ENCODE measurements at regions not wholly inside any gene's neighbourhood (a gene's known extent, or its start where the extent isn't known, plus 50 kb on each side); places are given as distances from the start of the nearest gene placed in this dataset.

DNA sequence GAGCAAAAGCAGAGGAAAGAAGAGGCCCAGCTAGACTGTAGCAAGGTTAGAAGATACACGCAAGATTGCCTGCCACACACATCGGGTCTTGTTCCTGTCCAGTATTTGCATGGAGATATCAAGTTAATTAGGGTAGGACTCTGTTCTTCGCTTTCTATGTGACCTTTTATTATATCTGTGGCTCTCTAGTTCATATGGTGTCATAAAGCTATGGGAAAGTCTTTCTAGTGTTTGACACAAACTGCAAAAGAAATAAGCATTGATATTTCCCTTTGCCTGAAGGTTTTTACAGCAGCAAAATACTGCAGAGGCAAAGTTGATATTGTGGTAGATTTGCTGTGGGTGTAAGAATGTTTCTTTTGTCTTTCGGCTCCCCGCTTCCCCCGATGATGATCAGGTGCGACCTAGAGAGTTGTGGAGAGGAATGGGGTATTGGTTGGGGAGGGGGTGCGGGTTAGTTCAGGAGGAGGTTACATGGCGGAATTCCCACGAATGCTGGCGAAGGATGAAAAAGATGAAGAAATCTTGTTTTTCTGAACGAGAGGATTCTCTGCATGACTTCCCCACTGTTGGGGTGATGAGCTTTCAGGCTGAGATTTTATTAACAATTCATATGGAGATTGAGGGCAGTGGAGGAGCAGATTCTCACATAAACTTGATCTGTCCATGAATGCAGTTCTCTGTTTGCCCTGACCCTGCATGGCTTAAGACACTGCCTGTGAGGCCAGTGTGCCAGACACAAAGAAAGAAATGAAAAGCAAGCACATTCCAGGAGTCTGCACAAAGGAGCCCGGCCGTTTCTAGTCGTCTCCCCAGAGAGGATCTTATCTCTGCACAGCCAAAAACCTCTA, 550.2 kb downstream of the USP25 start:
- in situ Hi-C loops (cut with MboI; ENCODE audit: low pct_unique_long_range_greater_than_20kb, low sequenced_read_pairs, unreplicated experiment), result no loop called here
- no peak for DNase-seq (ENCODE audit: low spot score)
- TF ChIP-seq, protein P1, sequence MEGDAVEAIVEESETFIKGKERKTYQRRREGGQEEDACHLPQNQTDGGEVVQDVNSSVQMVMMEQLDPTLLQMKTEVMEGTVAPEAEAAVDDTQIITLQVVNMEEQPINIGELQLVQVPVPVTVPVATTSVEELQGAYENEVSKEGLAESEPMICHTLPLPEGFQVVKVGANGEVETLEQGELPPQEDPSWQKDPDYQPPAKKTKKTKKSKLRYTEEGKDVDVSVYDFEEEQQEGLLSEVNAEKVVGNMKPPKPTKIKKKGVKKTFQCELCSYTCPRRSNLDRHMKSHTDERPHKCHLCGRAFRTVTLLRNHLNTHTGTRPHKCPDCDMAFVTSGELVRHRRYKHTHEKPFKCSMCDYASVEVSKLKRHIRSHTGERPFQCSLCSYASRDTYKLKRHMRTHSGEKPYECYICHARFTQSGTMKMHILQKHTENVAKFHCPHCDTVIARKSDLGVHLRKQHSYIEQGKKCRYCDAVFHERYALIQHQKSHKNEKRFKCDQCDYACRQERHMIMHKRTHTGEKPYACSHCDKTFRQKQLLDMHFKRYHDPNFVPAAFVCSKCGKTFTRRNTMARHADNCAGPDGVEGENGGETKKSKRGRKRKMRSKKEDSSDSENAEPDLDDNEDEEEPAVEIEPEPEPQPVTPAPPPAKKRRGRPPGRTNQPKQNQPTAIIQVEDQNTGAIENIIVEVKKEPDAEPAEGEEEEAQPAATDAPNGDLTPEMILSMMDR (IDR thresholded peaks at IDR 0.05; ENCODE audit: extremely low read depth, insufficient read depth, missing control alignments), result no peak

DNA sequence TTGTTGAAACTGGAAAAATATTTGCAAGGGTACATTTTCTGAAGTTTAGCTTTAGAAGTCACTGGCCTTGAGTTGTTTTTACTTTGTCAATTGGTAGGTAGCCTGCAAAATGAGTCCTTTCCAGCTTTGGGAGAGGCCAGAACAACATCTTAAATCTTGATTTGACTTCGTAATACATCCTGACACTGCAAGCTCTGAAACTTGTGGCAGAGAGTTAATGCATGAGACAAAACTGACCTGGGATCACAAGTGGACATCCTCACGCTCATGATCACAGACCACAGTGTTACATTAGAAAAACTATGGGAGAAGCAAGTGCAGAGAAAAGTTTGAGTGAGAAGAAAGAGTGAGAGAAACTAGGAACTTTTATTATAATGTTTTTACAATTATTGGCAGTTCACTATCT, 550.9 kb downstream of the USP25 start:
- no peak for DNase-seq (ENCODE audit: low spot score)
- TF ChIP-seq, protein P1 (IDR thresholded peaks at IDR 0.05; ENCODE audit: extremely low read depth, insufficient read depth, missing control alignments), result no peak
- in situ Hi-C loops (cut with MboI; ENCODE audit: low pct_unique_long_range_greater_than_20kb, low sequenced_read_pairs, unreplicated experiment), result no loop called here

DNA sequence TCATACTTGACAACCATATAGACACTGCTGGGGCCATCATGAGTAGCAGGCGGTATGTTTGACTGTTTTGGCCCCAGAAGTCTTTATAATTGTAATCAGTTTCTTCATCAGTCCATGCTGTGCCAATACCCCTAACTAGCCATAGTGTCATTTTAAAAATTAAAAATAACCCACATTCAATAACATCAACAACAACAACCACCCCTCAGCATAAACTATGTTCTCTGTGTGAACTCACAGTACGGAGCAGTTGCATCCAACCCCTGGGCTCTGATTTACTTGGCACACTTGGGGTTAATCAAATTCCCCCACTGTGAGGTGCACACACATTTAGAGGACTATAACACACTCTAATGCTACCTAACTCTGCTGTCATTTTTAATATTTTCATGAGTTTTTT, 553.7 kb downstream of the USP25 start:
- in situ Hi-C loops (cut with MboI; ENCODE audit: low pct_unique_long_range_greater_than_20kb, low sequenced_read_pairs, unreplicated experiment), result no loop called here
- no peak for DNase-seq (ENCODE audit: low spot score)
- TF ChIP-seq, protein P1 (IDR thresholded peaks at IDR 0.05; ENCODE audit: extremely low read depth, insufficient read depth, missing control alignments), result no peak

DNA sequence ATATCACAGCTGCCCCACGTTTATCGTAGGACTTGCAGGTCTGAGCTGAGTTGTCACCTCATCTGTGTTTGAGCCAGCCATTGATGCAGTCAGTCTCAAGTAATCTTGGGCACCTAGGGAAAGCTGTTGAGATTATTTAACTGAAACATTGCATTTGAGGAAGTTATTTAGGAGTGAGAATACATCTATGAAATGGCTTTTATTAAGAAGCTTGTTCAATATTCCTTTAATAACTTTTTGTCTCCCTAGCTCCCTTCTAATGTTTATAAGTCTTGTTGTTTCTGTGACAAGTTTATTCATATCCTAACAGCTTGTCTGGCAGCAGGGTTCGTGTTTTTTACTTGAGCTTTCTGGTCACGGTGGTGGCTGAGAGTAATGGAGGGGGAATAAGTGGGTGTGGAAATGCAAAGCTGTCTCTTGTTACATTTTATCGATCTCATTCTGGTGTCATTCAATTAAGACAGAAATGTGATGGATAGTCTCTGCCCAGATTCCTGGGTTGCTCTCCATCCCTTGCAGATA, 555.9 kb downstream of the USP25 start:
- no peak for DNase-seq (ENCODE audit: low spot score)
- TF ChIP-seq, protein P1 (IDR thresholded peaks at IDR 0.05; ENCODE audit: extremely low read depth, insufficient read depth, missing control alignments), result no peak
- in situ Hi-C loops (cut with MboI; ENCODE audit: low pct_unique_long_range_greater_than_20kb, low sequenced_read_pairs, unreplicated experiment), result no loop called here

DNA sequence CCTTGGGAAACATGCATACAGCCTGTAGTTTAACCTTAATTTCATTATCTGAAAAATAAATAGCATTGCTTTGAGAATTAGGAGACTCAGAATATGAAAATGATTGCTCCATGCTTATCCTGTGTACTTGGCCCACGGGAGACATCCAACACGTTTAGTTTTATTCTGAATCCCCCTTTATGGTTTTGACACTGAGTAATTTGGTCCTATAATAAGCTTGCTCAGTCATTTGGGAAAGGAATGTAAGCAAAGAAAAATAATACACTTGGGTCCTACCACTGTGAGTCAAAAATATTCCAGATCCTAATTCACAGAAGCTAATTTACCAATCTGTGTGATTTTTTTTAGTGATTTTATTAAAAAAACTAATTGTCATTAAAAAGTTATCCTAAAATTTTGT, 557.3 kb downstream of the USP25 start:
- in situ Hi-C loops (cut with MboI; ENCODE audit: low pct_unique_long_range_greater_than_20kb, low sequenced_read_pairs, unreplicated experiment), result no loop called here
- TF ChIP-seq, protein P1 (IDR thresholded peaks at IDR 0.05; ENCODE audit: extremely low read depth, insufficient read depth, missing control alignments), result no peak
- no peak for DNase-seq (ENCODE audit: low spot score)

DNA sequence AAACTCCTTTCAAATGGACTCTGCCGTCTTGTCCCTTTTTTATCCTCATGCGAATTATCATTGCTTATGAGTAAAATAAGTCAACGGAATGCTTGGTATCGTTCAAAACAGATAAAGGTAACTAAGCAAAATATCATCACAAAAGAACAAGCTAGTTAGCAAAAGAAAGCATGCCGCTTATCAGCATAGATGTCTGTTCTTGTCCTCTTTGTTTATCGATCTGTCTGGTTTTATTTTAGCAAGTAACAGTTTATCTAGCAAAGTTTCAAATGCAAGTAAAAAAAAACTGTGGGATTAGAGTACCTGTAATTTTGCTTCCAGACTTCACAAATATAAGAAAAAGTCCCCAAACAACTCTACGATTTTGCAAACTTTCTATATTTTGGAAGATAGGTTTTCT, 561.5 kb downstream of the USP25 start:
- no peak for DNase-seq (ENCODE audit: low spot score)
- TF ChIP-seq, protein P1 (IDR thresholded peaks at IDR 0.05; ENCODE audit: extremely low read depth, insufficient read depth, missing control alignments), result no peak
- in situ Hi-C loops (cut with MboI; ENCODE audit: low pct_unique_long_range_greater_than_20kb, low sequenced_read_pairs, unreplicated experiment), result no loop called here
